Fibroblast of pulmonary artery (primary cell): ENCODE measurements at regions not wholly inside any gene's neighbourhood (a gene's known extent, or its start where the extent isn't known, plus 50 kb on each side); places are given as distances from the start of the nearest gene placed in this dataset.

Experiments used
- DNase-seq: peaks from one replicate; pipeline ENCODE4 v3.0.0-alpha.2; 2010; ENCODE audit warnings: low read depth
- H3K4me3 ChIP-seq: replicated peaks from 2 replicates; pipeline ENCODE4 v1.5.1; 2011; ENCODE audit warnings: low read depth, mild to moderate bottlenecking, control low read depth, low read length, moderate library complexity
- CTCF ChIP-seq: IDR thresholded peaks from 2 replicates; pipeline ENCODE4 v1.5.1; 2011; ENCODE audit warnings: mild to moderate bottlenecking, control low read depth, low read length, inconsistent platforms; ENCODE audit errors: missing control alignments

- no peak overlapping the region for H3K4me3 ChIP-seq
- no peak for TF ChIP-seq CTCF
- no peak for DNase-seq
Measured at GRCh38 chr18:4751523-4751922, 296.4 kb upstream of the DLGAP1 start.

- DNase-seq = no peak
- no peak overlapping the region for H3K4me3 ChIP-seq
- TF ChIP-seq CTCF = no peak
Measured at GRCh38 chr18:4750393-4751346, 295.6 kb upstream of the DLGAP1 start.

GRCh38 chr18:4748975-4749374, 293.9 kb upstream of the DLGAP1 start:
- no peak for TF ChIP-seq CTCF
- no peak overlapping the region for H3K4me3 ChIP-seq
- DNase-seq = no peak

DNA sequence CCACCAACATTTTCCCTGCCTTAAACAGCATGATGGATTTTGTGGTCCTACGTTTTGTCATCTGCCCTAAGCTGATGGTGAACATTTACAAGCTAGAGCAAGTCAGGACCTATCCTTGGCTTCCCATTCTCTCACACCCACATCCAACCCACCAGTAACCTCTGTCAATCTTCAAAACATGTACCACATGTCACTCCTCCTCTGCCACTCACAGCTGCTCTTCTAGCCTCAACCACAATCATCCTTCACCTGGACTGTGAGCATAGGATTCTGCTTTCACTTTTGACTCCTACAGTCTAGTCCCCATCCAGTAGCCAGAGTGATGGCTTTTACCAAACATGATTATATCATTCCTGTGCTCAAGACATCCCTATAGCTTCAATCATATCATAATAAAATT, 279.8 kb upstream of the DLGAP1 start:
- no peak overlapping the region for H3K4me3 ChIP-seq
- TF ChIP-seq CTCF = no peak
- no peak for DNase-seq

- no peak for DNase-seq
- no peak overlapping the region for H3K4me3 ChIP-seq
- TF ChIP-seq CTCF = no peak
Measured at GRCh38 chr18:4734021-4734420, 278.9 kb upstream of the DLGAP1 start.

DNA sequence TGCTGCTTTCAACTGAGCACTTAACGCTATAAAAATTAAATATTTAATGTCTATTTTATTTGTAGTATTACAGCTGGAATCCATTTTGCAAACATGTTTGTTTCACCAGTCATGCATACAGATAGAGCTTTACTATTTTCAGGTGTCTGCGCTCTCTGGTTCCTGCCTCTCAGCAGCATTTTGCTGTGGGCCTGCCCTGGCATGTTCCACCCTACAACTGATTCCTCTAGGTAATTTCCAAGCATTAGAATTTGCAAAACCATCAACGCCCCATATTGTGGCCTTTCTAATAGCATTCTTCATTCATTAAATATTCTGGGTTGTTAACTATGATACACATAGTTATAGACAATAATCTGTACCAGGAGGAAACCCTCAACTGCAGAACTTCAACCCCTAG, 266.4 kb upstream of the DLGAP1 start:
- no peak overlapping the region for H3K4me3 ChIP-seq
- TF ChIP-seq CTCF = no peak
- DNase-seq = no peak

GRCh38 chr18:4720518-4720917, 265.4 kb upstream of the DLGAP1 start:
- no peak overlapping the region for H3K4me3 ChIP-seq
- no peak for TF ChIP-seq CTCF
- no peak for DNase-seq
